GM23248 (cell line): ENCODE measurements at regions not wholly inside any gene's neighbourhood (a gene's known extent, or its start where the extent isn't known, plus 50 kb on each side); places are given as distances from the start of the nearest gene placed in this dataset.

Experiments
- EZH2 ChIP-seq: fragments of 200-600 bp; sonication (generic); IDR thresholded peaks from 2 replicates; pipeline ENCODE4 v1.6.1; 2018; ENCODE audit warnings: antibody characterized with exemption, mild to moderate bottlenecking; ENCODE audit not compliant: insufficient read depth, poor library complexity, severe bottlenecking
- EZH2phosphoT487 ChIP-seq: fragments of 200-600 bp; sonication (generic); IDR thresholded peaks from 2 replicates; pipeline ENCODE4 v1.6.1; 2018; ENCODE audit warnings: antibody characterized with exemption, moderate library complexity, mild to moderate bottlenecking, low read depth; ENCODE audit not compliant: insufficient read depth

DNA sequence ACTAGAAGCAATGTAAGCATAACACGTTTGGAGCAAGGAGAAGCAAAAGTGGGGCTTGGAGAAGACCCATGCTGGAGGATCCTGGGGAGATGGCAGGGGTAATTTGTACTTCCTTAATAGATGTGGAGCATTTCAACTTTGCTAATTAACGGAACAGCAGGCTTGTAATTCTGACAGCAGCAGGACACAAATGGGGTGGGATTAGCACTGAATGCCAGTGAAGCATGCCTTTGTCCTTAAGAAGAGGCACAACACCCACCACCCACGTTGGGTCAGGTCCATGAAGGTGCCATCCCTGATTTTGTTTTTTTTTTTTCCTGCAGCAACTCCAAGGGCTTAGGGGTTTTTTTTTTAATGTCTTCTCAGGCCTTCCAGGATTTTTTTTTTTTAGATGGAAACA, 231.9 kb upstream of the ROPN1 start:
- no peak for TF ChIP-seq EZH2
- TF ChIP-seq EZH2phosphoT487, result no peak
